SW 1271 (cell line): ENCODE measurements at regions not wholly inside any gene's neighbourhood (a gene's known extent, or its start where the extent isn't known, plus 50 kb on each side); places are given as distances from the start of the nearest gene placed in this dataset.

Experiments used
- DNase-seq, 2 experiments: peaks; one replicate each; lab custom pipeline; 2025; lab: John Stamatoyannopoulos, UW

DNA sequence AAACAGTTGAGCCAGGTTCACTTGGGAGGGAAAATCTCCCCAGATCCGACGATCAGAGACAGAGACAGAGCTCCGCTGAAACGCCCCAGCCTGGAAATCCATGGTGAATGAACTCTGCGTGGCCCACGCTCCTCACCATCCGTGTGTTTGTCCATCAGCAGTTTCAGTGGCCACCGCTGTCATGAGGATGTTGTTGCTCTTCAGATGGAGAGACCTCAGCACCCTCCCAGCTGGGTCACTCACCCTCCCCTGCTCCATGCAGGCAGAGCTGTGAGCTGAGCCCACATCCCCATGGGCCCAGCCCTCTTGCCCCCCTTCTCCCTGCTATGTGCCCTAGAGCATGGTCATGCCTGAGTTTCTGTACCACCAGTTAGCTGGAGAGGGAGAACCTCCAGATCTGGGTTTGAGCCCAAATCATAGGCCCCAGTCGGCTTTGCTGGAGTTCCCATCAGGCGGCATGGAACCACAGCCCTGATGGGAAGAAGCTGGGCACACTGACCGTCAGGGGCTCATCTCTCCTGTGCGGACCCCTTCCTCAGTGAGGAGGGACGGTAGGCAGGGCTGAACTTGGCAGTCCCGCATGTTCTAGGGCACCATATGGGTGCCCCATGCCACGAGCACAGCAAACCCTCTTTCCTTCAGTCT is 154.4 kb upstream of the COL5A1 start:
- DNase-seq = no peak

DNA sequence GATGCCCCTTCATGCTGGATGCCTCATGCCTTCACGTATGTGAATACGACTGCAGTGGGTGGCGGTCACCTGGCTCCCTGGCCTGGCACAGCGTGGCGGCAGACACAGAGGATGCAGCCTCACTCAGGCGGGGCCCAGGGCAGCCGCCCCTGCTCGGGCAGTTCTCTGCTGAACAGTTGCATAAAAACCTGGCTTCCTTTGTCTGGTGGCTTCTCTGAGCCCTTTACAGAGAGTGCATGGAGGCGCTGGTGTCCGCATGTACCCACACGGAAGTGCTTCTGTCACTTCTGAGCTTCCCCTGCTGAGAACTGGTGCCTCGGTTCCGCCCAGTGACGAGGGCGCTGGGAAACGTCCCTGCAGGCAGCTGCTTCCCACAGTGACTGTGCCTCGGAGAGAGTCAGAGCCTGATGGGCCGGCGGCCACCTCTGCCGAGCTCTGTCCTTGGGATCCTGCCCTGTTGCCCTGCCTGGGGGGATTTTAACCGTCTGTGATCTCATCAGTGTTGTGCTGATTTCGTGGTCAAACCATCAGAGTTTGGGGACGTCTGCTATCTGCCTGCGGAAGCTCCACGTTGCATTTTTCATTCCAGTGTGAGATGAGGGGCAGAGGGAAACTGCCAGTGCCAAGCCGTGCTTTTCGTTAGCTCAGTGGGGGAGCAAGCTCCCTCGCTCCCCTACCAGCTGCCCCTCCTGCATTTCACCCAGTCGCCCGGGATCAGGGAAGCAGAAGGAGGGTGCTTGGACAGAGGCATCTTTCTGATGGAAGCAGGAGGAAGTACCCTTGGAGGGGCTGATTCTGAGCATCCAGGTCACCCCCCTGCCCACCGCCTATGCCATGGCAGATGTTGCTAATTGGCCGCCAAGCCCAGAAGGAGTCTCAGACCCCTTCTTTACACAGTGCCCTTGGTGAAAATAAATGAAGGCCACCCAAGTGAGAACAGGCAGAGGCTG is 153.0 kb upstream of the COL5A1 start:
- DNase-seq = no peak

DNA sequence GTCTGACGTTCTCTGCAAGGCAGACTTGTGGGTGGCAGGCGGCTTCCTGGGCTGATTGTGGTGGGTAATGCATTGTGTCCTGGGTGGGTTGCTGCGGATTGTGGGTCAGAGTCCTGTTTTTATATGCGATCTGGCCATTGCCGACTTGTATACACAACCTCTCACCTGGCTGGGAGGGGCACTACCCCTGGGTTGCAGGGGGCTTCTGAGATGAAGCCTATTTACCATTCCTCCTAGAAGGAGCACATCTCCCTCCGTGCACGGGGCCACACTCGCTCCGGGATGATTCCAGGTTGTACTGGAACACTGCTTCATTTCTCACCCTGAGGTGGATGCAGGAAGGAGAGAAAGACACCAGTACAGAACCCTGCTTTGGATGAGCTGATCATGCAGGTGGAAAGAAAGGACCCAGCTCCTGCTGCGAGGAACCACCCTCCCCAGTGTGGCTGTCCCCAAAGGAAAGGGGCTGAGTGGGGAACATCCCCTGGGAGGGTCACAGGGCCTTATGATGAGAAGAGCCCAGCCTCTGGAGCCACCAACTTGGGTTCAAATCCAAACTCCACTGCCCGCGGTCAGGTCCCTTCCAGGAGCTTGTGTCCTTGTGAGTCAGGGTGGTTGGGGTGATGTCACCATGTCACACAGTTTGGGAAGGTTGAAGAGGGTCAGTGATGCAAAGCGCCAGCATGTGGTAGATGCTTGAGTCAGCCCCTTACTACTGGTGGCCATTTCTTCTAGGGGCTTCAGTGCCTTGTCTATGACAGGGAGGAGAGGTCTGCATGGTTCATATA is 151.8 kb upstream of the COL5A1 start:
- no peak for DNase-seq

DNA sequence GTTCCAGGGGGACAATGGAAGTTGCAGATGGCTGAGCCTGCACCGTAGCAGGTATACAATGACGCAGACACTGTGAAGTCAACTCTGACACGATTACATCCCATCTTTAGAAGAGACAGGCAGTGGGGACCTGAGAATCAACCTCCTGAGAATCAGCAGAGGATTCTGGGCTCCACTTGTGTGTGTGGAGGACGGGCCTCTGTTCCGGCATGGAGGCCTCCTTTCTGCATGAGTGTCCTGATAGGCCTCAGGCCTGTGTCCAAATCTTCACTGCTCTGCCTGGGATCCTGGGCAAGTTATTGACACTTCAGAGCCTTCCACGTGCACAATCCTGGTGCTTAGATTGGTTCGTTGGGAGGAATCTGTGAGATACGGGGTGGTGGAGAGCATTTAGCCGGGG is 151.2 kb upstream of the COL5A1 start:
- DNase-seq = no peak

DNA sequence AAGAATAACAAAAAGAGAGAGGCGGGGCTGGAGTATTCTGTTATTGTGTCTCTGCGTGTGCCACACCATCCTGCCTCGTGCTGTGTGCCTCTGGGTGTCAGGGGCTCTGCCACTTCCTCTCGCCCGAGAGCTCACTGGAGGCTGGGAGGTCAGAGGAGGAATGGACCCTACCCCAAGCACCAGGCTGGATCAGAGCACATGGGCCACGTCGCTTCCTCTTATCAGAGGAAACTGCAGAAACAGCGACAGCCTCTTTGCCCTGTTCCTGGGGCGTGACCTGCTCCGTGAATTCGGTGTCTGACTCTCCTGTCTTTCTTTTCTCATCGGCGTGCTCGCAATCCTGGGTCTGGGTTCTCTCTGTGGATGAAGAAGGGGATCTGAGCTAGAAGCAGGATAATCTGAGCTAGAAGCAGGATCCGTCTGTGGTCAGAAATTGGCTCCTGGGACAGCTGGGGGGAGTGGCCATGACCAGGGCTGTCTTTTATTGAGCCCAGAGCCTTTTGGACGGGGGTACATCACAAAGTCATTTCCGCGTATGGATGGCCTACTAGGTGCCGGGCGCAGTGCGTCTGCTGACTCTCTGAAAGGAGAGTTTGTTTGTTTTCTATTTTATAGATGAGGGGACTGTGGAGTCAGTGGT is 150.3 kb upstream of the COL5A1 start:
- DNase-seq = no peak

DNA sequence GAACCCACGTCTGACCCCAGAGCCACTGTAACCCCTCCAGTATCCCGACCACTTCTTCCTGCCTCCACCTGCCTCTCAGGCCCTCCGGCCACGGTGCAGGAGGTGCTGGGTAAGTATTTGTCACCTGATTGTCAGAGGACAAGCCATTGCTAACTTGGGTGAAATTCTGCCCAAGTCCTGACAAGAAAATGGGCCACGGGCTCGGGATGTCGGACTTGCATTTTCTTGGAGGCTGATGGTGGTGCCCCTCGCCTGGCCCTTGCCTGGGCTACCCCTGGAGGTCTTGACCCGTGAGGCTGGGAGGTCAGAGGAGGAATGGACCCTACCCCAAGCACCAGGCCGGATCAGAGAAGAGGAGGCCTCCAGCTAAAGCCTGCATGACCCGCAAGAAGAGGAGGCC is 149.7 kb upstream of the COL5A1 start:
- DNase-seq = no peak

DNA sequence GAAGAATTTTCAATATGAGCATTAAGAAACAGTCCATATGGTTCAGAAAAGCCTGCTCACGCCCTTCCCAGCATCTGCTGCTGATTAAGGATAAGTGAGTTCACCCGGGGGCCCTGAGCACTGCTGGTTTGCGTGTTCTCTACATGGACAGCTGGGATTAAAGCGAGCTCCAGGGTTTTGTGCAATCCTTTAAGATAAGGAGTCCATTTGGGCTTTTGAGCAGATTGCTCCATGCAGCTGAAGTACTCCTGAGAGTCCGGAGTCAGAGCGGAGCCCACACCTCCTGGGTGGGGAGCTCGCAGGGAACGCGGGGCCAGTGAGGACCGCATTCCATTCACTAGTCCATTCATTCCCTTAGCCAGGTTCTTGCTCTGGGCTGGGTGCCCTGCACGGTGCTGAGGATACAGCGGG is 149.3 kb upstream of the COL5A1 start:
- no peak for DNase-seq

DNA sequence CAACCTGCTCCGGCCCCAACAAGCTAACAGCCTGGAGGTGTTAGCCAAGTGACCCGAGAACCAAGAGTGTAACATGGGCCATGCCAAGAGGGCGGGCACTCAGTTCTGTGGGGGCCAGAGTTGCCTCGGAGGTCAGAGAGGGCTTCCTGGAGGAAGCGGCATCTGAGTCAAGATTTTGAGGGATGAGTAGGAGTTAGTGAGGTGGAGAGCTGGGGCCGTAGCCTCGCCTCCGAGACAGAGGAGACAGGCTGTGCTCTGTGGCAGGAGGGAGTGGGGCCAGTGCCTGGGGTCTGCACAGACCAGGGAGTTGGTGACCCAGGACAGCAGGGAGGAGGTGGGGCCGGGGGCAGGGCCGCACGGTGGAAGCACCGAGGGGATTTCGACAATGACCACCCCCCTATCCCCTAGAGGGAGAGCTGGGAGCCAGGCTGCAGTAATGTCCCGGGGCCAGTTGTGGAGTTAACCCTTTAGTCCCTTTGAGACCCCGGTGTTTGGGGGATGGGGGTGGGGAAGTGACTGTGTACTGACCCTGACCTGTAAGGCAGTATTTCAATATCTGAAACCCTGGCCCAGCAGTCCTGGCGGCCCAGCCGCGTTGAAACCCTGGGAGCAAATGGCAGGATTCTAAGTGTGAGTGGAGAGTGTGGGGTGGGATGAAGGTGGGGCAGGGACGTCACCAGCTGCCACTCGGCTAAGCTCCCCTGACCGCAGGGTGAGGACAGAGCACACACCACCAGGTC is 148.7 kb upstream of the COL5A1 start:
- no peak for DNase-seq

DNA sequence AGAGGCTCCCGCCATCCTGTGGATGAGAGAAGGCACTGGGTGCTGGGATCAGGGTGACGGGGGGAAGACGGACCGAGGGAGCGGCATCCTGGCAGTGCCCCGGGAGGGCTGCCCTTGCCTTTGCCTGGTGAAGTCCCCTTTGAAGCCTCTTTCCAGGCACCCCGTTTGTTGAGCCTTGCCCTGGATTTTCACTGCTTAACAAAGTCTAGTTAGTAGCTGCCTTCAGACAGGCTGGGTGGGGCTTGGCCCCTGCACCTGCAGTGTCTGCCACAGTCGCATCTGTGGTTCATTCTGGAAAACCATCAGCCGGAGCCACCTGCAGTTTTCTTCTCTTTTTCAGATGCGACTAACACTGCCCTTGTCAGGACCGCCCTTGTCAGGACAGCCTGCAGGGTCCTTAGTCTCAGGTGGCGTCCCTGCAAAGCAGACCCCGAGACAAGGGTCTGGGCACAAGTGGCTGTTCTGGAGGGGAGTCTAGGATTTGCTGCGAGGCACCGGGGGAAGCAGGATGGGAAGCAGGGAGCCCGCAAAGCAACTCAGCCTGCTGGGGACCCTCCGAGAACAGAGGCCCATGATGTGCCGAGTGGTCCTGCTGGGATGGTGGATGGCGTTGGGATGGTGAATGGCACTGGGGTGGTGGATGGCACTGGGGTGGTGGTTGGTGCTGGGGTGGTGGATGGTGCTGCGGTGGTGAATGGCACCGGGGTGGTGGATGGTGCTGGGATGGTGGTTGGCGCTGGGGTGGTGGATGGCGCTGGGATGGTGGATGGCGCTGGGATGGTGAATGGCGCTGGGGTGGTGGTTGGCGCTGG is 147.9 kb upstream of the COL5A1 start:
- DNase-seq = no peak

DNA sequence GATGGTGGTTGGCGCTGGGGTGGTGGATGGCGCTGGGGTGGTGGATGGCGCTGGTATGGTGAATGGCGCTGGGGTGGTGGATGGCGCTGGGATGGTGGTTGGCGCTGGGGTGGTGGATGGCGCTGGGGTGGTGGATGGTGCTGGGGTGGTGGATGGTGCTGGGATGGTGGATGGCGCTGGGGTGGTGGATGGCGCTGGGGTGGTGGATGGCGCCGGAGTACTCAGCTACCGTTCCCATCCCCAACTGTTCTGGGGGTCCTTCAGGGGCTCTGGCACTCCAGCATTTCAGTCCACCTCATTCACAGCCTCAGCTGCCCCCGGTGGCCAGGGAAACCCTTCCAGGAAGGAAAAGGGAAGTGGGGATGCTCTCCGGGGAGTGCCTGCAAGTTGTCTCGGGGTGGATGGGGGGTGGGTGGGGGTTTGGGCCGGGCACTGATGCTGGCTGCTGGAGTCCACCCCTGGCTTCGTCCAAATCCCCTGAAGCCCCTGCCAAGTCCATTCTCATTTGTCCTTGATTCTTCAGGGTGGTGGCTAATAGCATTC is 147.3 kb upstream of the COL5A1 start:
- DNase-seq = no peak

DNA sequence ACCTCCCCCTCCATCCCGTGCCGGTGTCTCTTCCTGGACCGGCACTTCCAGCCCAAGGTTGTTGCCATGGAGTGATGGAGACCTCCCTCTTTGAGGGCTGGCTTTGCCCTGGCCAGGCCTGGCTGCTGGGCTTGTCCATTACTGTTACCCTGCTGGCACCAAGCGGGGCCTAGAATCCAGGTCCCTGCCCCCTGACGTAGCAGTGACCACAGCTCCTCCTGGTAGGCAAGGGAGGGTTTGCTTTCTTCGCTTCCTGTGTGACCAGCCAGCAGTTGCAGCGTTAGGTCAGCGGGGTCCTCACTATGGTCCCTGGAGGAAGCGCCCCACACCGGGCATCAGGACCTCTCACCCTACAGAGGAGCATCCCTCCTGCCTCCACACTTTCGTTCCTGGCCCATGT is 146.7 kb upstream of the COL5A1 start:
- no peak for DNase-seq

DNA sequence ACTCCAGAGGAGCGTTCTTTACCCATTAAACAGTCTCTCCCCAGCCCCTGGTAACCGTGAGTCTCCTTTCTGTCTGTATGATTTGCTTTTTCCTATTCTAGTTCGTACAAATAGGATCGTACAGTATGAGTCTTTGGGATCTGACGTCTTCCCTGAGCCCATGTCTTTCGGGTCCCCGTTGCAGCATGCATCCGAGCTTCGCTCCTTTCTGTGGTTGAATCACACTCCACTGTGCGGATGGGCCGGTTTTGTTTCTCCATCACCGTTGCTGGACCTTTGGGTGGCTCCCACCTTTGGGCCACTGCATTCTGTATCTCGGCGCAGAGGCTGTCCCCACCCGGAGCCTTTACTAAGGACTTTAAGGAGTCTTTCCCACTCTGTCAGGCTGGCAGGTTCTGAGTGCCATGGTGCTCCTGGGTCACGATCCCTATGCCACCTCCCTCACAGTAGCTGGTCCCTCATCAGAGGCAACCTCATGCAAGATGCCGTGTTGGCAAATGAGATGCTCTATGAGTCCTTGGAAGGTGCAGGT is 145.7 kb upstream of the COL5A1 start:
- DNase-seq = no peak

DNA sequence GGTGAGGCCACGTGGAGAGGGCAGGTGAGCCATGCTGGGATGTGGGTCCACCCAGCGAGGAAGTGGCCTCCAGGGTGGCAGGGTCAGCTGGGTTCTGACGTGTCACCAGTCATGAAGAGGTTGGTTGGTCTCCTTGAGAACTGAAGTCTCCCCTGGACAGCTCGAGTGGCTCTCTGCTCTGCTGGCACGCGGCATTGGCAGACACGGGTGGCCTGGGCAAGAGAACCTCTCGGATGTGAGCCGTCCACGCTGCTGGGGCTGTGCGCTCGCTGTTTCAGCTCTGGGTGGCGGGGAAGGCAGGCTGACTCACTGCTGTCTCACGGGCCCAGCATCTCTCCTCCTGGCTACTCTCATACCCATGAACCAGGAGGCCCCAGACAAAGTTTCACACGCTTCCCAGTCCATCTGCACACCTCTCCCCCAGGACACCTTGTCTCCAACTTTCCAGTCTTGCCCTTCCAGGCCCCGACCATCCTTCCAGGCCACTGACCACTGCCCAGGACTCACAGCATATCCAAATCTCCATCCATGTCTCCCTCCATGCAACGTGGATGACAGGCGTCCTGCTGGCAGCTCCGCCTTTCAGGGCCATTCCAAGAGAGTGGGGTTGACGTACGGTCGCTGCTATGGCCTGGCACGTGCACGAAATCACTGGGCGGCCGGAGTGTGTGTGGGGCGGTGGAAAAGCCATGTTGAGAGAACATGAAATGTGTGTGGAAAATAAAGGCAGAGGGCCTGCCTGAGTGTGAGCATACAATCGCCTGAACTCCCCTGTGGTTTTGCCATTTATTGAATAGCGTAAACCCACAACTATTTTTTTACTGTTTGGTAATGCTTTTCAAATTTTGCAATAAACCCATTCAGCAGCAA is 145.0 kb upstream of the COL5A1 start:
- DNase-seq = no peak

DNA sequence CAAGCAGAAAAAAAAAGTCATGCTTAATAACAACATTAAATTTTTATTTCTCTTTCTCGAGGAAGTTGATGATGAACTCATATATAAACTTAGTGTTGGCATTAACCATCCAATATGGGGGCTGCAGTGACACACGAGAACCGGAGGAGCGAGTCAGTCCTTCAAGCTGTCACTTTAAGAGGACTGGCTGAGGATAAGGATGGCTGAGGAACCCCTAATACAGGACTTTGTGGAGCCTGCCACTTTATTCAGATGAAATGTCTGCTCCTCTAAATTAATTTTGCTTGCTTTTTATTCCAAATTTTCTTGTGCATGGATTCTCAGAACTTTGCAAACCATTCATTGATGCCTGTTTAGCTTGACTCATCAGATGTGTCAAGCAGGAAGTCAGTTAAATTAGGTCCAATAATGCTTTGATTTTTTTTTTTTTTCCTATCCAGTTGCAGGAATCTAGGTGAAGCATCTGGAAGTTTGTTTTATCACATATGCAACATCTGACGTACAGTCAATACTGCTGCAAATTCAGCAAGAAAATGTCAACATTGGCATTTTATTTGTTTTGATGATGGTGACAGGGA is 144.2 kb upstream of the COL5A1 start:
- DNase-seq = no peak

DNA sequence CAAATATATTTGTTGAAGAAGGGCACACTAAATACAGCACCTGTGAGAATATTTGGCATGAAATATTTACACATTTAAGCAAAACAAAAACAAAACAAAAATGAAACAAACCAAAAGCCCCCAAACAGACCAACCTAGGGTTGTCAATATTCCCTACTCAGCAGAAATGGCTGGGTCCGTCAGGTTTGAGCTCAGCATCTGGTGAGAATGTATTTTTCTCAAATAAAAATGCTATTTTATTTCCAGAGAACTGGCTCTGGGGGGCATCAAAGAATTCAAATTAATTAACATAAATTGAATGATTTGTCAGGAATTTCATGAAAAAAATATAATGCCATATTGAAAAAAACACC is 142.8 kb upstream of the COL5A1 start:
- DNase-seq = no peak

DNA sequence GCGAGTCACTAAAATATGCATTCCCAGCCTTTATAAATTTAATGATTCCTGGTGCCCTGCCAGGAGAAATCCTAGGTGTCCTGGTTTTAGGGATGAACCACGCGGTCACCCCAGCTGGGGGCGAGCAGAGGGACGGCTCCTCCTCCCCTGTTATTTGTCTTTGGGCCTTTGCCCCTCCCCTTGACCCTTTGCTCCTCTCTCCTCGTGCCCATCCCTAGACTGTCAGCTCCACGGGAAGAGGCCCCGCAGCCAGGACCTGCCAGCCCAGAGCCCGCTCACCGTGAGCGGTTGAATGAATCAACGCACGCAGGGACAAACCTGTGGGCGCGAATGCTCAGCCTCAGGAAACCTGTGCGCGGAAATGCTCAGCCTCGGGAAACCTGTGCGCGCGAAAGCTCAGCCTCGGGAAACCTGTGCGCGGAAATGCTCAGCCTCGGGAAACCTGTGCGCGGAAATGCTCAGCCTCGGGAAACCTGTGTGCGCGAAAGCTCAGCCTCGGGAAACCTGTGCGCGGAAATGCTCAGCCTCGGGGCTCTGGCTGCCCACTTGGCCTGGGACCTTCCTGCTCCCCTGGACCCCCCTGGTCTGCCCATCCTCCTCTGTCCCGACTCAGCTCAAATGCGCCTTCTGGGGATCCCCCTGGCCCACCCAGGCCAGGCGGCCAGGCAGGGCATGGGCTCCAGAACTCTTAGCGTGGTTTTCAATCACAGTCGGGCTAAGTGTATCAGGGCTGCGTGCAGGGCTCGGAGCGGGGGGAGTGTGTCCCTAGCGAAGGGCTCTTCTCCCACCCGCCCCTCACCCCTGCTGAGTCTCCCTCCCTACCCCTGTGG is 140.5 kb upstream of the COL5A1 start:
- DNase-seq = no peak

DNA sequence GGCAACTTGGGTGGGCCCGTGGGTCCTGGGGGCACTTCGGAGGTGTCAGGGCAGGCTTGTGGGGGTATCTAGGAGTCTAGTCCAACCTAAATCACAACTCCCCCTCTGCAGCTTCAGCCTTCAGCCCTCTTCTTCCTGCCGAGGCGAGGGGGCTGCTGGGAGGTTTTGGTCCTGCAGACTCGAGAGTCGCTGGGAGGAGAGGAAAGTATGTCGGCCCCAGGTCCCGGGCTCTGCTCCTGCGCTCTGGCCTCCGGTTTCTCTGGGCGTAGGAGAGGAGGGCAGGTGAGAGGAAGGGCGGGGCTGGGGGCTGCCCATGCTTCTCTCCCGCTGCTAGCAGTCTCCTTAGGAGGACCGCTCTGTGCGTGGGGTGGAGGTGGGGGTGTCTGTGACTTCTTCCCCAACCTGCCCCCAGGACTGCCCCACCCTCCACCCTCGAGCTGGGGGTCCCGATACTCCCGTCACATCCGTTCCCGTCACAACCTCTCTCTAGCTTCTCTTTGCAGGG is 139.8 kb upstream of the COL5A1 start:
- DNase-seq = no peak
